Neuronal stem cell (in vitro differentiated cells): ENCODE measurements at regions not wholly inside any gene's neighbourhood (a gene's known extent, or its start where the extent isn't known, plus 50 kb on each side); places are given as distances from the start of the nearest gene placed in this dataset.

Experiments used
- DNase-seq: peaks from one replicate; pipeline ENCODE4 v3.0.0-alpha.2; 2013; ENCODE audit warnings: low spot score
- H2AFZ ChIP-seq: one replicate; pipeline ENCODE4 v1.6.1; 2013; ENCODE audit warnings: mild to moderate bottlenecking, low read length, inconsistent platforms
- H2AK5ac ChIP-seq: 2 replicates; pipeline ENCODE4 v1.6.1; 2013; ENCODE audit warnings: low read depth, mild to moderate bottlenecking, inconsistent platforms, low read length, moderate library complexity, mixed read lengths
- H2BK120ac ChIP-seq: 2 replicates; pipeline ENCODE4 v1.6.1; 2013; ENCODE audit warnings: low read depth, mild to moderate bottlenecking, inconsistent platforms, low read length, moderate library complexity, mixed read lengths
- H2BK12ac ChIP-seq: one replicate; pipeline ENCODE4 v1.6.1; 2013; ENCODE audit warnings: low read length, inconsistent platforms
- H2BK15ac ChIP-seq: 2 replicates; pipeline ENCODE4 v1.6.1; 2013; ENCODE audit warnings: mild to moderate bottlenecking, low read length, inconsistent platforms, mixed read lengths
- H2BK5ac ChIP-seq: one replicate; pipeline ENCODE4 v1.6.1; 2013; ENCODE audit warnings: inconsistent platforms, mild to moderate bottlenecking, low read length, moderate library complexity
- H3K14ac ChIP-seq: one replicate; pipeline ENCODE4 v1.6.1; 2013; ENCODE audit warnings: low read length, inconsistent platforms
- H3K18ac ChIP-seq: 2 replicates; pipeline ENCODE4 v1.6.1; 2013; ENCODE audit warnings: low read length, inconsistent platforms
- H3K23ac ChIP-seq: 2 replicates; pipeline ENCODE4 v1.6.1; 2013; ENCODE audit warnings: low read depth, mild to moderate bottlenecking, mixed read lengths, low read length, inconsistent platforms; ENCODE audit not compliant: poor library complexity
- H3K27ac ChIP-seq: replicated peaks from 3 replicates; pipeline ENCODE4 v1.5.1; 2013; ENCODE audit warnings: low read length, inconsistent platforms
- H3K27me3 ChIP-seq, 3 experiments: 2 replicates each; pipeline ENCODE4 v1.6.1; 2013; ENCODE audit warnings: low read length in 3 of 3, mild to moderate bottlenecking in 2 of 3, inconsistent platforms in 1 of 3, low read depth in 1 of 3, mixed read lengths in 1 of 3, moderate library complexity in 1 of 3; ENCODE audit not compliant: control insufficient read depth in 3 of 3, insufficient read depth in 3 of 3
- H3K36me3 ChIP-seq, 2 donors: replicated peaks in 1 of 2; 2 replicates each; pipeline ENCODE4 v1.6.1; 2013; ENCODE audit warnings: low read length in 2 of 2; ENCODE audit not compliant: control insufficient read depth in 2 of 2, insufficient read depth in 2 of 2
- H3K4ac ChIP-seq: 2 replicates; pipeline ENCODE4 v1.6.1; 2013; ENCODE audit warnings: inconsistent platforms, mild to moderate bottlenecking, low read length, moderate library complexity
- H3K4me1 ChIP-seq, 2 donors: 1 replicate in 1 of 2; 2 replicates in 1 of 2; pipeline ENCODE4 v1.6.1; 2013; ENCODE audit warnings: low read length in 2 of 2, low read depth in 1 of 2; ENCODE audit not compliant: control insufficient read depth in 2 of 2, insufficient read depth in 1 of 2
- H3K4me2 ChIP-seq: one replicate; pipeline ENCODE4 v1.6.1; 2013; ENCODE audit warnings: mild to moderate bottlenecking, low read length, inconsistent platforms; ENCODE audit not compliant: insufficient read depth, poor library complexity, severe bottlenecking
- H3K4me3 ChIP-seq, 2 donors: 2 replicates each; pipeline ENCODE4 v1.5.1; 2013; ENCODE audit warnings: low read length in 2 of 2, mild to moderate bottlenecking in 2 of 2, inconsistent platforms in 1 of 2, moderate library complexity in 1 of 2
- H3K79me1 ChIP-seq: one replicate; pipeline ENCODE4 v1.6.1; 2013; ENCODE audit warnings: low read depth, mild to moderate bottlenecking, inconsistent platforms, low read length, moderate library complexity
- H3K9ac ChIP-seq: one replicate; pipeline ENCODE4 v1.6.1; 2013; ENCODE audit warnings: mild to moderate bottlenecking, low read depth, low read length, inconsistent platforms; ENCODE audit not compliant: poor library complexity
- H3K9me3 ChIP-seq, 2 donors: replicated peaks in 1 of 2; 2 replicates each; pipeline versions ENCODE3 to v1.6.1; 2013; ENCODE audit warnings: low read length in 2 of 2, mild to moderate bottlenecking in 2 of 2, inconsistent platforms in 1 of 2, low read depth in 1 of 2, mixed read lengths in 1 of 2, moderate library complexity in 1 of 2; ENCODE audit not compliant: control insufficient read depth in 2 of 2, insufficient read depth in 1 of 2
- H4K8ac ChIP-seq: one replicate; pipeline ENCODE4 v1.6.1; 2013; ENCODE audit warnings: low read depth, mild to moderate bottlenecking, inconsistent platforms, low read length, moderate library complexity
- H4K91ac ChIP-seq: one replicate; pipeline ENCODE4 v1.6.1; 2013; ENCODE audit warnings: low read length, low read depth, mild to moderate bottlenecking, inconsistent platforms; ENCODE audit not compliant: poor library complexity
- WGBS, 2 donors: extraction: QIAGEN DNeasy Blood & Tissue Kit; methylation state at CpG; one replicate each; pipeline ENCODE4 v1.1.7; 2013; ENCODE audit warnings: missing lambda C conversion rate in 2 of 2, mixed read lengths in 1 of 2; ENCODE audit not compliant: insufficient read length in 2 of 2, insufficient replicate concordance in 1 of 2; ENCODE audit errors: extremely low coverage in 2 of 2; 5-methylcytosine and 5-hydroxymethylcytosine counted together

GRCh38 chr5:39497322-39497721, 72.5 kb upstream of the DAB2 start:
- Histone ChIP-seq H3K27ac (no peak overlapping the region), H3K9me3 (no peaks in the 10 kb centered on the region), H2AK5ac (no peak overlapping the region), H2AFZ (no peak overlapping the region), H3K79me1 (no peaks in the 10 kb centered on the region), H3K4me2 (no peak overlapping the region), H3K14ac (no peak overlapping the region), H3K27me3 (no peaks in the 10 kb centered on the region), H3K4ac (no peak overlapping the region), H3K36me3 (no peaks in the 10 kb centered on the region), H3K18ac (no peak overlapping the region), H3K4me3 (no peak overlapping the region), H2BK5ac (no peak overlapping the region), H4K8ac (no peak overlapping the region), H2BK15ac (no peak overlapping the region), H4K91ac (no peak overlapping the region), H3K23ac (no peak overlapping the region), H2BK12ac (no peak overlapping the region), H3K9ac (no peak overlapping the region), H3K4me1 (no peaks in the 10 kb centered on the region), H2BK120ac (no peak overlapping the region)
- WGBS, 2 donors = no CpG with 5 or more reads among the region's 4 CpGs
- no peak for DNase-seq

- no peak overlapping the region for H3K27ac ChIP-seq
- H3K4me1 ChIP-seq = no peaks in the 10 kb centered on the region
- H2AFZ ChIP-seq = no peak overlapping the region
- no peak overlapping the region for H3K14ac ChIP-seq
- no peaks in the 10 kb centered on the region for H3K79me1 ChIP-seq
- H4K8ac ChIP-seq = no peak overlapping the region
- H3K9me3 ChIP-seq = no peaks in the 10 kb centered on the region
- H3K9ac ChIP-seq = no peak overlapping the region
- H2BK12ac ChIP-seq = no peak overlapping the region
- no peak overlapping the region for H2AK5ac ChIP-seq
- H3K4ac ChIP-seq = no peak overlapping the region
- H3K4me2 ChIP-seq = no peak overlapping the region
- no peaks in the 10 kb centered on the region for H3K36me3 ChIP-seq
- no peak overlapping the region for H3K4me3 ChIP-seq
- H3K27me3 ChIP-seq = no peaks in the 10 kb centered on the region
- H2BK15ac ChIP-seq = no peak overlapping the region
- no peak overlapping the region for H3K23ac ChIP-seq
- no CpG with 5 or more reads among the region's 1 CpG for WGBS, 2 donors
- H4K91ac ChIP-seq = no peak overlapping the region
- H2BK120ac ChIP-seq = no peak overlapping the region
- H3K18ac ChIP-seq = no peak overlapping the region
- no peak overlapping the region for H2BK5ac ChIP-seq
- DNase-seq = no peak
Measured at GRCh38 chr5:39495227-39495626, 70.4 kb upstream of the DAB2 start.

- Histone ChIP-seq H3K4ac (no peak overlapping the region), H3K9me3 (no peaks in the 10 kb centered on the region), H4K91ac (no peak overlapping the region), H3K27me3 (no peaks in the 10 kb centered on the region), H2BK15ac (no peak overlapping the region), H2AFZ (no peak overlapping the region), H3K14ac (no peak overlapping the region), H3K18ac (no peak overlapping the region), H3K36me3 (no peaks in the 10 kb centered on the region), H3K27ac (no peak overlapping the region), H3K4me3 (no peak overlapping the region), H3K4me2 (no peak overlapping the region), H2AK5ac (no peak overlapping the region), H3K9ac (no peak overlapping the region), H3K4me1 (no peaks in the 10 kb centered on the region), H4K8ac (no peak overlapping the region), H2BK120ac (no peak overlapping the region), H3K23ac (no peak overlapping the region), H2BK5ac (no peak overlapping the region), H2BK12ac (no peak overlapping the region), H3K79me1 (no peaks in the 10 kb centered on the region)
- no peak for DNase-seq
- WGBS, 2 donors = no CpG with 5 or more reads among the region's 1 CpG
Measured at GRCh38 chr5:39494534-39494933, 69.8 kb upstream of the DAB2 start.

- no CpG with 5 or more reads among the region's 3 CpGs for WGBS, 2 donors
- Histone ChIP-seq H3K4ac (no peak overlapping the region), H2BK12ac (no peak overlapping the region), H3K79me1 (no peaks in the 10 kb centered on the region), H3K4me2 (no peak overlapping the region), H3K9me3 (no peaks in the 10 kb centered on the region), H2BK15ac (no peak overlapping the region), H3K27ac (no peak overlapping the region), H2AFZ (no peak overlapping the region), H3K27me3 (no peaks in the 10 kb centered on the region), H3K36me3 (no peaks in the 10 kb centered on the region), H4K91ac (no peak overlapping the region), H3K14ac (no peak overlapping the region), H2BK5ac (no peak overlapping the region), H3K18ac (no peak overlapping the region), H3K4me3 (no peak overlapping the region), H4K8ac (no peak overlapping the region), H2AK5ac (no peak overlapping the region), H2BK120ac (no peak overlapping the region), H3K9ac (no peak overlapping the region), H3K4me1 (no peaks in the 10 kb centered on the region), H3K23ac (no peak overlapping the region)
- DNase-seq = no peak
Measured at GRCh38 chr5:39494107-39494510, 69.3 kb upstream of the DAB2 start.
